Left lung (tissue), 4 donors: ENCODE measurements at regions not wholly inside any gene's neighbourhood (a gene's known extent, or its start where the extent isn't known, plus 50 kb on each side); places are given as distances from the start of the nearest gene placed in this dataset.

Experiments used
- ATAC-seq: fragments of 200-7000 bp; cut with Tn5 transposase; one replicate; pipeline ENCODE4 v1.9.1; 2020; ENCODE audit warnings: moderate library complexity
- DNase-seq, 4 donors: peaks; one replicate each; pipeline ENCODE4 v3.0.0-alpha.2; 2013 to 2020
- H3K27ac ChIP-seq, 2 donors: fragments of 200-600 bp; sonication (generic) in 1 of 2; one replicate each; pipeline versions ENCODE4 v1.5.0 to v1.8.0; 2020 to 2021
- H3K27me3 ChIP-seq, 2 donors: fragments of 200-600 bp; sonication (generic) in 1 of 2; one replicate each; pipeline versions ENCODE4 v1.5.0 to v1.8.0; 2020 to 2021
- H3K36me3 ChIP-seq, 2 donors: fragments of 200-600 bp; sonication (generic) in 1 of 2; one replicate each; pipeline versions ENCODE4 v1.5.0 to v1.8.0; 2020 to 2021
- H3K4me1 ChIP-seq, 2 donors: fragments of 200-600 bp; one replicate each; pipeline ENCODE4 v1.8.0; 2021
- H3K4me3 ChIP-seq, 2 donors: fragments of 200-600 bp; sonication (generic) in 1 of 2; one replicate each; pipeline versions ENCODE4 v1.5.0 to v1.8.0; 2020 to 2021; ENCODE audit warnings: mild to moderate bottlenecking in 1 of 2
- H3K9me3 ChIP-seq, 2 donors: fragments of 200-600 bp; sonication (generic) in 1 of 2; one replicate each; pipeline versions ENCODE4 v1.5.0 to v1.8.0; 2020 to 2021
- CTCF ChIP-seq, 2 donors: fragments of 200-600 bp; sonication (generic) in 1 of 2; IDR thresholded peaks; one replicate each; pipeline versions ENCODE4 v1.5.0 to v1.8.0; 2021; ENCODE audit warnings: antibody characterized with exemption in 2 of 2
- intact Hi-C, 2 donors: fragments of 100-400 bp; cut with DNase I; formaldehyde crosslinking; loops; one replicate each; pipeline versions ENCODE4 v1.11.2 to v1.14.2; 2022
- donor health status: DM: no; HTN: yes; CAD: no.
- donor health status: DM: no; HTN: no; CAD: no.

- Histone ChIP-seq H3K36me3 (no peaks in the 10 kb centered on the region), H3K4me1 (no peaks in the 10 kb centered on the region), H3K27ac (no peak overlapping the region), H3K27me3 (no peaks in the 10 kb centered on the region), H3K9me3 (no peaks in the 10 kb centered on the region), H3K4me3 (no peak overlapping the region)
- no peak for DNase-seq
- intact Hi-C loops = no loop called here
- ATAC-seq = no peak
- TF ChIP-seq CTCF (IDR thresholded peaks at IDR 0.05) = no peak
Observed at GRCh38 chr6:148186916-148187315, 155.7 kb upstream of the SASH1 start.

- no peaks in the 10 kb centered on the region for H3K4me1 ChIP-seq
- H3K4me3 ChIP-seq = no peak overlapping the region
- TF ChIP-seq CTCF (IDR thresholded peaks at IDR 0.05) = no peak
- intact Hi-C loops = loop anchor here in 1 of 2 donors (10.0 kb wide), 1 partner anchor 52 kb away; no protein-coding TSS in a partner anchor
- H3K9me3 ChIP-seq = no peaks in the 10 kb centered on the region
- no peaks in the 10 kb centered on the region for H3K36me3 ChIP-seq
- no peaks in the 10 kb centered on the region for H3K27me3 ChIP-seq
- DNase-seq = no peak
- ATAC-seq = peak; percentile 63
- peak overlapping the region; percentile 56 to 61 for H3K27ac ChIP-seq
Observed at GRCh38 chr6:148192310-148192709, 150.3 kb upstream of the SASH1 start.

- peak overlapping the region; percentile 56 to 61 for H3K27ac ChIP-seq
- H3K4me3 ChIP-seq = no peak overlapping the region
- intact Hi-C loops = loop anchor here in 1 of 2 donors (10.0 kb wide), 1 partner anchor 52 kb away; no protein-coding TSS in a partner anchor
- H3K27me3 ChIP-seq = no peaks in the 10 kb centered on the region
- H3K9me3 ChIP-seq = no peaks in the 10 kb centered on the region
- DNase-seq = peak in 1 of 4 donors; percentile 22
- peak; percentile 71 for ATAC-seq
- TF ChIP-seq CTCF (IDR thresholded peaks at IDR 0.05) = no peak
- no peaks in the 10 kb centered on the region for H3K36me3 ChIP-seq
- H3K4me1 ChIP-seq = no peaks in the 10 kb centered on the region
Observed at GRCh38 chr6:148193063-148193680, 149.5 kb upstream of the SASH1 start.

- Histone ChIP-seq H3K27ac (no peak overlapping the region), H3K9me3 (no peaks in the 10 kb centered on the region), H3K36me3 (no peaks in the 10 kb centered on the region), H3K27me3 (peaks cover 0 to 12% of the 10 kb centered on the region in 2 donors), H3K4me1 (no peaks in the 10 kb centered on the region), H3K4me3 (no peak overlapping the region)
- DNase-seq (no peak), ATAC-seq (no peak)
- intact Hi-C loops = loop anchor here in 1 of 2 donors (10.0 kb wide), 1 partner anchor 49 kb away; no protein-coding TSS in a partner anchor
- no peak for TF ChIP-seq CTCF (IDR thresholded peaks at IDR 0.05)
Observed at GRCh38 chr6:148195511-148195910, 147.1 kb upstream of the SASH1 start.

- H3K27ac ChIP-seq = no peak overlapping the region
- H3K9me3 ChIP-seq = no peaks in the 10 kb centered on the region
- ATAC-seq (no peak), DNase-seq (no peak)
- intact Hi-C loops = loop anchor here in 1 of 2 donors (10.0 kb wide), 1 partner anchor 45 kb away; no protein-coding TSS in a partner anchor
- no peak overlapping the region for H3K4me3 ChIP-seq
- TF ChIP-seq CTCF (IDR thresholded peaks at IDR 0.05) = no peak
- H3K27me3 ChIP-seq = peaks cover 0 to 34% of the 10 kb centered on the region in 2 donors
- H3K4me1 ChIP-seq = no peaks in the 10 kb centered on the region
- no peaks in the 10 kb centered on the region for H3K36me3 ChIP-seq
Observed at GRCh38 chr6:148199584-148199983, 143.1 kb upstream of the SASH1 start.
